CD14-positive monocyte (primary cell): ENCODE measurements at regions not wholly inside any gene's neighbourhood (a gene's known extent, or its start where the extent isn't known, plus 50 kb on each side); places are given as distances from the start of the nearest gene placed in this dataset.
A peak's percentile ranks its signal among the peaks of the same experiment; 100 is the strongest.

Source experiments
- DNase-seq, 3 donors: peaks; one replicate each; pipeline ENCODE4 v3.0.0-alpha.2; 2011 to 2022
- H2AFZ ChIP-seq: 2 replicates; pipeline ENCODE4 v1.6.0; 2012; ENCODE audit warnings: mild to moderate bottlenecking, low read depth, low read length, inconsistent platforms; ENCODE audit not compliant: insufficient read depth, poor library complexity, severe bottlenecking
- H3K27ac ChIP-seq, 2 donors: 1 replicate in 1 of 2; 2 replicates in 1 of 2; pipeline ENCODE4 v1.5.1; 2012 to 2013; ENCODE audit warnings: low read length in 2 of 2, control low read depth in 1 of 2, inconsistent platforms in 1 of 2, low read depth in 1 of 2, mild to moderate bottlenecking in 1 of 2
- H3K27me3 ChIP-seq, 2 donors: one replicate each; pipeline versions ENCODE4 v1.6.0 to v1.6.1; 2011 to 2013; ENCODE audit warnings: low read length in 2 of 2; ENCODE audit not compliant: control insufficient read depth in 2 of 2, insufficient read depth in 2 of 2
- H3K36me3 ChIP-seq, 2 donors: replicated peaks in 1 of 2; 1 replicate in 1 of 2; 2 replicates in 1 of 2; pipeline versions ENCODE4 v1.5.1 to v1.6.1; 2012 to 2013; ENCODE audit warnings: low read length in 2 of 2, control low read depth in 1 of 2, inconsistent platforms in 1 of 2, mild to moderate bottlenecking in 1 of 2; ENCODE audit not compliant: insufficient read depth in 2 of 2, control insufficient read depth in 1 of 2
- H3K4me1 ChIP-seq, 2 donors: 1 replicate in 1 of 2; 2 replicates in 1 of 2; pipeline versions ENCODE4 v1.5.1 to v1.6.1; 2012 to 2013; ENCODE audit warnings: low read length in 2 of 2, control low read depth in 1 of 2, inconsistent platforms in 1 of 2, mild to moderate bottlenecking in 1 of 2, moderate library complexity in 1 of 2; ENCODE audit not compliant: insufficient read depth in 2 of 2, control insufficient read depth in 1 of 2
- H3K4me2 ChIP-seq: replicated peaks from 2 replicates; pipeline ENCODE3; 2012; ENCODE audit warnings: low read length, moderate library complexity, mild to moderate bottlenecking; ENCODE audit not compliant: poor library complexity, severe bottlenecking; ENCODE audit errors: extremely low read depth
- H3K4me3 ChIP-seq, 3 experiments: fragments of 200-600 bp in 1 of 3; sonication (generic) in 1 of 3; replicated peaks in 1 of 3; 1 replicate in 2 of 3; 2 replicates in 1 of 3; pipeline ENCODE4 v1.5.1; 2011 to 2013; ENCODE audit warnings: low read length in 3 of 3, mild to moderate bottlenecking in 3 of 3, control low read depth in 2 of 3, low read depth in 2 of 3, inconsistent platforms in 1 of 3, moderate library complexity in 1 of 3
- H3K79me2 ChIP-seq: 2 replicates; pipeline ENCODE4 v1.6.0; 2012; ENCODE audit warnings: mild to moderate bottlenecking, control low read depth, inconsistent platforms, low read length, moderate library complexity; ENCODE audit not compliant: insufficient read depth
- H3K9ac ChIP-seq: 2 replicates; pipeline ENCODE4 v1.6.0; 2017; ENCODE audit warnings: low read length, mild to moderate bottlenecking; ENCODE audit not compliant: insufficient read depth, poor library complexity, severe bottlenecking
- H3K9me3 ChIP-seq, 2 donors: replicated peaks in 1 of 2; 1 replicate in 1 of 2; 2 replicates in 1 of 2; pipeline versions ENCODE4 v1.5.1 to v1.6.1; 2012 to 2013; ENCODE audit warnings: low read length in 2 of 2, control low read depth in 1 of 2; ENCODE audit not compliant: control insufficient read depth in 1 of 2, insufficient read depth in 1 of 2
- H4K20me1 ChIP-seq: 2 replicates; pipeline ENCODE4 v1.6.0; 2012; ENCODE audit warnings: mild to moderate bottlenecking, low read length, control low read depth, moderate library complexity; ENCODE audit not compliant: insufficient read depth
- H3K27ac Mint-ChIP-seq, 7 donors: one replicate each; pipeline ENCODE4 v1.8.0; 2020; ENCODE audit warnings: mild to moderate bottlenecking in 7 of 7, mixed read lengths in 7 of 7, moderate library complexity in 6 of 7, inconsistent platforms in 2 of 7
- H3K27me3 Mint-ChIP-seq, 3 donors: one replicate each; pipeline ENCODE4 v1.8.0; 2021 to 2022; ENCODE audit warnings: low read depth in 3 of 3, mild to moderate bottlenecking in 3 of 3, mixed read lengths in 3 of 3, moderate library complexity in 3 of 3, inconsistent platforms in 1 of 3
- H3K36me3 Mint-ChIP-seq, 2 donors: one replicate each; pipeline ENCODE4 v1.8.0; 2020; ENCODE audit warnings: mixed read lengths in 2 of 2, inconsistent platforms in 1 of 2, mild to moderate bottlenecking in 1 of 2
- H3K4me1 Mint-ChIP-seq: one replicate; pipeline ENCODE4 v1.8.0; 2020; ENCODE audit warnings: mild to moderate bottlenecking, mixed read lengths
- H3K4me3 Mint-ChIP-seq, 2 donors: one replicate each; pipeline ENCODE4 v1.8.0; 2020; ENCODE audit warnings: mild to moderate bottlenecking in 2 of 2, mixed read lengths in 2 of 2, moderate library complexity in 1 of 2
- H3K9me3 Mint-ChIP-seq, 7 donors: one replicate each; pipeline ENCODE4 v1.8.0; 2020 to 2022; ENCODE audit warnings: mixed read lengths in 7 of 7, mild to moderate bottlenecking in 6 of 7, moderate library complexity in 6 of 7, inconsistent platforms in 2 of 7
- CTCF ChIP-seq: fragments of 200-600 bp; IDR thresholded peaks from one replicate; pipeline ENCODE4 v1.8.0; 2022; ENCODE audit warnings: antibody characterized with exemption, mild to moderate bottlenecking
- WGBS: methylation state at CpG from one replicate; pipeline ENCODE4 v1.1.5; 2013; ENCODE audit warnings: missing lambda C conversion rate; ENCODE audit not compliant: insufficient coverage; 5-methylcytosine and 5-hydroxymethylcytosine counted together
- intact Hi-C, 2 donors: fragments of 100-400 bp; cut with micrococcal nuclease; formaldehyde crosslinking; loops; one replicate each; pipeline versions ENCODE4 v1.15.0 to v1.15.1; 2023

DNA sequence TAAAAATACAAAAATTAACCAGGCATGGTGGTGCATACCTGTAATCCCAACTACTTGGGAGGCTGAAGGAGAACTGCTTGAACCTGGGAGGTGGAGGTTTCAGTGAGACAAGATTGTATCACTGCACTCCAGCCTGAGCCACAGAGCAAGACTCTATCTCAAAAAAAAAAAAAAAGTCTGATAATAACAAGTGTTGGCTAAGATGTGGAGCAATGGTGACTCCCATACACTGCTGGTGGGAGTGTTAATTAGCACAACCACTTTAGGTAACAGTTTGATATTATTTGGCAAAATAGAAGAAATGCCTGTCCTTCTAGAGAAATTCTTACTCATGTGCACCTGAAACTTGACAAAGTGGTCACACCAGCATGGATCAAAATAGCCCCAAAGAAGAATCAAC, 106.2 kb upstream of the SLC34A2 start:
- Histone ChIP-seq H3K36me3 (no peaks in the 10 kb centered on the region), H3K4me3 (no peak overlapping the region), H2AFZ (no peak overlapping the region), H3K4me1 (no peaks in the 10 kb centered on the region), H3K79me2 (no peaks in the 10 kb centered on the region), H3K27ac (no peak overlapping the region), H3K27me3 (no peaks in the 10 kb centered on the region), H3K9ac (no peak overlapping the region), H3K9me3 (no peaks in the 10 kb centered on the region), H4K20me1 (no peaks in the 10 kb centered on the region), H3K4me2 (no peak overlapping the region)
- H3K4me1 Mint-ChIP-seq, result peaks cover 10% of the 10 kb centered on the region
- no peak overlapping the region for H3K4me3 Mint-ChIP-seq
- no peak for TF ChIP-seq CTCF
- H3K36me3 Mint-ChIP-seq, result no peaks in the 10 kb centered on the region
- peaks cover 8 to 9% (median 8%) of the 10 kb centered on the region in 3 donors for H3K27me3 Mint-ChIP-seq
- DNase-seq, result no peak
- intact Hi-C loops, result no loop called here
- no peak overlapping the region for H3K27ac Mint-ChIP-seq
- no peaks in the 10 kb centered on the region for H3K9me3 Mint-ChIP-seq

DNA sequence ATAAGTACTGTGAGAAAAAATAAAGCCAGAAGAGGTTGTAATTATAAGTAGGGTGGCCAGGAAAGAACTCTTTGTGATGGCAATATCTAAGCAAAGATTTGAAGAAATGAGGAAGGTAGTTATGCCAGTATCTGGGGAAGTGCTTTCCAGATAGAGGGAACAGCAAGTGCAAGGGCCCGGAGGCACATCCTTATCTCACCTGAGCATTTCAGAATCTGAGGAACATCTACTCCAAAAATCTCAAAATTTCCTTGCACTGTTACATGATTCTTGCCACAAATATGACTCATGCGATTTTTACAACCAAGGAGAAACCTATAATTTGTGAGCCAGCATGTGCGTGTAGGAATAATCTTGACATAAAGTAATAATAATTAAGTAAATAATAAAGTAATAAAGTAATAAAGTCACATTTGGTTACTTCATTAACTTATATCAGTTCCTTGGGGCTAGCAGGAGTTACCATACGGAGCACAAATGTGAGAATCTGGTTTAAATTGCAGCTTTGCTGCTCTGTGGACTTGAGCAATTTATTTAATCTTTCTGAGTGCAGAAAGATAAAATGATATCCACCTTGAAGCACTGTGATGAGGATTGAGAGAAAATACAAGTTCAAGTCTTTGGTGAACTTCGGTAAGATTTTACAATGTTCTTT, 105.1 kb upstream of the SLC34A2 start:
- intact Hi-C loops, result no loop called here

More for the DNA sequence above, 105.1 kb upstream of the SLC34A2 start:
- Histone ChIP-seq H3K4me1 (no peaks in the 10 kb centered on the region), H4K20me1 (no peaks in the 10 kb centered on the region), H3K4me3 (no peak overlapping the region), H3K27me3 (no peaks in the 10 kb centered on the region), H3K9me3 (no peaks in the 10 kb centered on the region), H3K9ac (no peak overlapping the region), H3K4me2 (no peak overlapping the region), H3K79me2 (no peaks in the 10 kb centered on the region), H2AFZ (no peak overlapping the region), H3K36me3 (no peaks in the 10 kb centered on the region), H3K27ac (no peak overlapping the region)
- H3K36me3 Mint-ChIP-seq, result no peaks in the 10 kb centered on the region
- H3K4me3 Mint-ChIP-seq, result no peak overlapping the region
- WGBS, result no CpG with 5 or more reads among the region's 5 CpGs
- H3K27ac Mint-ChIP-seq, result peak overlapping the region in 1 of 7 donors; percentile 26
- no peaks in the 10 kb centered on the region for H3K9me3 Mint-ChIP-seq
- DNase-seq, result no peak
- H3K27me3 Mint-ChIP-seq, result peaks cover 5 to 7% (median 6%) of the 10 kb centered on the region in 3 donors
- TF ChIP-seq CTCF, result no peak
- peaks cover 4% of the 10 kb centered on the region for H3K4me1 Mint-ChIP-seq
